ENCODE measurements at regions not wholly inside any gene's neighbourhood (a gene's known extent, or its start where the extent isn't known, plus 50 kb on each side); places are given as distances from the start of the nearest gene placed in this dataset.

DNA sequence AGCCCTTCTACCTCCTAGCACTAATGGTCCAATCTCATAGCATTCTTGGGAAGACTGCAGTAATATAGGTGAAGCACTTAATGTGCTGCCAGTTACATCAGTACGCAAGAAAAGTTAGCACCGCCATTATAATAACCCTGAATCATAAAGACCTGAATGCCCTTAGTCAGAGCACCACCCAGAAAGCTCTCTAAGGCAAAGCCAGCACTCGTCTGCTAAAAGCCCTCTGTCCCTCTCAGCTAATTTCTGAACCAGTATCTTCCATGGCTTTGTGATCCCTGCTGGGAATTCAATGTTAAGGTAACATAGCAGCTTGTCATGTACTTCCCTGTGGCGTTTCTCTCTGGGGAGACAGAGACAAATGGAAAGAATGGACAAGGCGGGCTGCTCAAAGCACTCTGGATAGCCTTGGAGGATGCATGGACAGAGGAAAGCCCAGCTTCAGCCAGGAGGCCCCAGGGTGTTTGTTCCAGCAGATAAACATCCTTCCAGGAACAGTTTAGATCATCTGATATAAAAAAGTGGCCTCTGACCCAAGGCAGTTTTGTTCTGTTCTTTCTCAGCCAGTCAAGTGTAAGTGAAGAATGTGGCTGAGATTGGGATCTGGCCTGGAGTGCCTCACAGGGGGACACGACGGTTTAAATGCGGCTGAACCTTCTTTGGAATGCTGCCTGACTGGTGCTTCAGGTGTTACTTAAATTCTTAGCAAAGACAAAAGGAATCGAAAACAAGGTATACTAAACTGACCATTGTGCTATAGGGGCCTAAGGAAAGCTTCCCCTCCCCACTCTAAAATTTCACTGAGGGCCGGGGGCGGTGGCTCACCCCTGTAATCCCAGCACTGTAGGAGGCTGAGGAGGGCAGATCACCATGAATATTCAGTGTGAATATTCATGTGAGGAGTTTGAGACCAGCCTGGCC is 58.1 kb upstream of the VTCN1 start:
- no peaks in the 10 kb centered on the region for H3K9me1 ChIP-seq (ENCODE audit: control insufficient read depth, insufficient read depth, low read length)
- ATAC-seq (no peak), FAIRE-seq (no peak), DNase-seq (ENCODE audit: extremely low read depth in 1 of 4, low spot score in 3 of 4) (no peak)
- in situ Hi-C loops (cut with MboI) (no loop called here), intact Hi-C loops (cut with micrococcal nuclease) (no loop called here)
- WGBS (ENCODE audit: insufficient coverage, low coverage, missing lambda C conversion rate), result under 1% methylated on average over 11 of the region's 11 CpGs
- H3K79me2 ChIP-seq (ENCODE audit: control insufficient read depth, insufficient read depth, low read length), result no peaks in the 10 kb centered on the region
- ChIA-PET CTCF (ENCODE audit: low intra/inter-chr PET ratio) (no interaction called here), POLR2A (interaction anchor here (0.6 to 0.7 kb wide), 3 partner anchors 16 to 159 kb away, joined by 3 to 4 read pairs (median 3); no protein-coding TSS in a partner anchor)
- no TSS peak for BruUV-seq (replicated peaks)
- H3K27me3 ChIP-seq (ENCODE audit: control insufficient read depth in 2 of 2, insufficient read depth in 2 of 2, low read length in 2 of 2), result peaks cover 4 to 11% of the 10 kb centered on the region in 2 experiments; a peak in 3 of 5 replicates
- no peaks in the 10 kb centered on the region; a peak in 1 of 5 replicates for H3K4me1 ChIP-seq (replicated peaks in 1 of 2; ENCODE audit: control insufficient read depth in 2 of 2, insufficient read depth in 2 of 2, low read length in 2 of 2)
- no peak overlapping the region for H2AFZ ChIP-seq (ENCODE audit: low read depth, low read length)
- no peak overlapping the region for H3K27ac ChIP-seq (ENCODE audit: extremely low read depth, low read depth, low read length)
- no peaks in the 10 kb centered on the region; the same call in 1 of the 2 replicates for H4K20me1 ChIP-seq (replicated peaks; ENCODE audit: control insufficient read depth, insufficient read depth, low read length)
- H3K9ac ChIP-seq (ENCODE audit: insufficient read depth in 1 of 2, low read depth in 2 of 2, low read length in 2 of 2), result no peak overlapping the region
- TF ChIP-seq, protein P1, sequence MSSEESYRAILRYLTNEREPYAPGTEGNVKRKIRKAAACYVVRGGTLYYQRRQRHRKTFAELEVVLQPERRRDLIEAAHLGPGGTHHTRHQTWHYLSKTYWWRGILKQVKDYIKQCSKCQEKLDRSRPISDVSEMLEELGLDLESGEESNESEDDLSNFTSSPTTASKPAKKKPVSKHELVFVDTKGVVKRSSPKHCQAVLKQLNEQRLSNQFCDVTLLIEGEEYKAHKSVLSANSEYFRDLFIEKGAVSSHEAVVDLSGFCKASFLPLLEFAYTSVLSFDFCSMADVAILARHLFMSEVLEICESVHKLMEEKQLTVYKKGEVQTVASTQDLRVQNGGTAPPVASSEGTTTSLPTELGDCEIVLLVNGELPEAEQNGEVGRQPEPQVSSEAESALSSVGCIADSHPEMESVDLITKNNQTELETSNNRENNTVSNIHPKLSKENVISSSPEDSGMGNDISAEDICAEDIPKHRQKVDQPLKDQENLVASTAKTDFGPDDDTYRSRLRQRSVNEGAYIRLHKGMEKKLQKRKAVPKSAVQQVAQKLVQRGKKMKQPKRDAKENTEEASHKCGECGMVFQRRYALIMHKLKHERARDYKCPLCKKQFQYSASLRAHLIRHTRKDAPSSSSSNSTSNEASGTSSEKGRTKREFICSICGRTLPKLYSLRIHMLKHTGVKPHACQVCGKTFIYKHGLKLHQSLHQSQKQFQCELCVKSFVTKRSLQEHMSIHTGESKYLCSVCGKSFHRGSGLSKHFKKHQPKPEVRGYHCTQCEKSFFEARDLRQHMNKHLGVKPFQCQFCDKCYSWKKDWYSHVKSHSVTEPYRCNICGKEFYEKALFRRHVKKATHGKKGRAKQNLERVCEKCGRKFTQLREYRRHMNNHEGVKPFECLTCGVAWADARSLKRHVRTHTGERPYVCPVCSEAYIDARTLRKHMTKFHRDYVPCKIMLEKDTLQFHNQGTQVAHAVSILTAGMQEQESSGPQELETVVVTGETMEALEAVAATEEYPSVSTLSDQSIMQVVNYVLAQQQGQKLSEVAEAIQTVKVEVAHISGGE (CRISPR knock-in tag; IDR thresholded peaks at IDR 0.05), result 0 out of 6 replicates have a peak, but pooled peaks of 1 of the 3 experiments have one; percentile 15
- TF ChIP-seq, protein P2, sequence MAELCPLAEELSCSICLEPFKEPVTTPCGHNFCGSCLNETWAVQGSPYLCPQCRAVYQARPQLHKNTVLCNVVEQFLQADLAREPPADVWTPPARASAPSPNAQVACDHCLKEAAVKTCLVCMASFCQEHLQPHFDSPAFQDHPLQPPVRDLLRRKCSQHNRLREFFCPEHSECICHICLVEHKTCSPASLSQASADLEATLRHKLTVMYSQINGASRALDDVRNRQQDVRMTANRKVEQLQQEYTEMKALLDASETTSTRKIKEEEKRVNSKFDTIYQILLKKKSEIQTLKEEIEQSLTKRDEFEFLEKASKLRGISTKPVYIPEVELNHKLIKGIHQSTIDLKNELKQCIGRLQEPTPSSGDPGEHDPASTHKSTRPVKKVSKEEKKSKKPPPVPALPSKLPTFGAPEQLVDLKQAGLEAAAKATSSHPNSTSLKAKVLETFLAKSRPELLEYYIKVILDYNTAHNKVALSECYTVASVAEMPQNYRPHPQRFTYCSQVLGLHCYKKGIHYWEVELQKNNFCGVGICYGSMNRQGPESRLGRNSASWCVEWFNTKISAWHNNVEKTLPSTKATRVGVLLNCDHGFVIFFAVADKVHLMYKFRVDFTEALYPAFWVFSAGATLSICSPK (IDR thresholded peaks at IDR 0.05; ENCODE audit: borderline replicate concordance), result no peak
- no peak overlapping the region for H3K4me2 ChIP-seq (ENCODE audit: insufficient read depth, low read length)
- H3K4me3 ChIP-seq, result no peak overlapping the region
- H3K36me3 ChIP-seq (ENCODE audit: control insufficient read depth, insufficient read depth, low read length), result no peaks in the 10 kb centered on the region
- no peaks in the 10 kb centered on the region for H3K9me3 ChIP-seq (replicated peaks; ENCODE audit: control insufficient read depth, insufficient read depth, low read depth, low read length)

Data from K562 (cell line).